ENCODE measurements at regions not wholly inside any gene's neighbourhood (a gene's known extent, or its start where the extent isn't known, plus 50 kb on each side); places are given as distances from the start of the nearest gene placed in this dataset.

GRCh38 chrX:39823854-39824253 lies 273.9 kb downstream of the BCOR start:
- TF ChIP-seq, protein P1, sequence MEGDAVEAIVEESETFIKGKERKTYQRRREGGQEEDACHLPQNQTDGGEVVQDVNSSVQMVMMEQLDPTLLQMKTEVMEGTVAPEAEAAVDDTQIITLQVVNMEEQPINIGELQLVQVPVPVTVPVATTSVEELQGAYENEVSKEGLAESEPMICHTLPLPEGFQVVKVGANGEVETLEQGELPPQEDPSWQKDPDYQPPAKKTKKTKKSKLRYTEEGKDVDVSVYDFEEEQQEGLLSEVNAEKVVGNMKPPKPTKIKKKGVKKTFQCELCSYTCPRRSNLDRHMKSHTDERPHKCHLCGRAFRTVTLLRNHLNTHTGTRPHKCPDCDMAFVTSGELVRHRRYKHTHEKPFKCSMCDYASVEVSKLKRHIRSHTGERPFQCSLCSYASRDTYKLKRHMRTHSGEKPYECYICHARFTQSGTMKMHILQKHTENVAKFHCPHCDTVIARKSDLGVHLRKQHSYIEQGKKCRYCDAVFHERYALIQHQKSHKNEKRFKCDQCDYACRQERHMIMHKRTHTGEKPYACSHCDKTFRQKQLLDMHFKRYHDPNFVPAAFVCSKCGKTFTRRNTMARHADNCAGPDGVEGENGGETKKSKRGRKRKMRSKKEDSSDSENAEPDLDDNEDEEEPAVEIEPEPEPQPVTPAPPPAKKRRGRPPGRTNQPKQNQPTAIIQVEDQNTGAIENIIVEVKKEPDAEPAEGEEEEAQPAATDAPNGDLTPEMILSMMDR (IDR thresholded peaks at IDR 0.05): no peak
- TF ChIP-seq POLR2A (IDR thresholded peaks at IDR 0.05): no peak
- TF ChIP-seq EP300 (IDR thresholded peaks at IDR 0.05): no peak
